Hepatocyte (in vitro differentiated cells): ENCODE measurements at regions not wholly inside any gene's neighbourhood (a gene's known extent, or its start where the extent isn't known, plus 50 kb on each side); places are given as distances from the start of the nearest gene placed in this dataset.

Experiments used
- DNase-seq: peaks from one replicate; pipeline ENCODE4 v3.0.0-alpha.2; 2016; ENCODE audit warnings: low spot score
- H2AFZ ChIP-seq: fragments of 200-600 bp; sonication (generic); 2 replicates; pipeline ENCODE4 v1.6.0; 2016; ENCODE audit warnings: antibody characterized with exemption, mild to moderate bottlenecking
- H3K27ac ChIP-seq: fragments of 200-600 bp; sonication (generic); 2 replicates; pipeline ENCODE4 v1.5.1; 2016; ENCODE audit warnings: mild to moderate bottlenecking
- H3K27me3 ChIP-seq: fragments of 200-600 bp; sonication (generic); 2 replicates; pipeline ENCODE4 v1.6.1; 2016
- H3K36me3 ChIP-seq: fragments of 200-600 bp; sonication (generic); replicated peaks from 2 replicates; pipeline ENCODE4 v1.5.1; 2016; ENCODE audit warnings: low read depth; ENCODE audit not compliant: insufficient read depth
- H3K4me1 ChIP-seq: fragments of 200-600 bp; sonication (generic); 2 replicates; pipeline ENCODE4 v1.5.1; 2016; ENCODE audit warnings: mild to moderate bottlenecking, moderate library complexity; ENCODE audit not compliant: insufficient read depth
- H3K4me2 ChIP-seq: fragments of 200-600 bp; sonication (generic); 2 replicates; pipeline ENCODE4 v1.6.0; 2016
- H3K4me3 ChIP-seq: fragments of 200-600 bp; sonication (generic); 2 replicates; pipeline ENCODE4 v1.5.1; 2016; ENCODE audit warnings: mild to moderate bottlenecking
- H3K79me2 ChIP-seq: fragments of 200-600 bp; sonication (generic); 2 replicates; pipeline ENCODE4 v1.6.0; 2017; ENCODE audit warnings: mild to moderate bottlenecking
- H3K9me2 ChIP-seq: fragments of 200-600 bp; sonication (generic); replicated peaks from 2 replicates; pipeline ENCODE4 v1.6.0; 2017; ENCODE audit warnings: mild to moderate bottlenecking; ENCODE audit not compliant: insufficient read depth
- H3K9me3 ChIP-seq: fragments of 200-600 bp; sonication (generic); 2 replicates; pipeline ENCODE4 v1.5.1; 2016; ENCODE audit warnings: low read depth, mild to moderate bottlenecking
- H4K20me1 ChIP-seq: fragments of 200-600 bp; sonication (generic); 2 replicates; pipeline ENCODE4 v1.6.0; 2016; ENCODE audit warnings: mild to moderate bottlenecking; ENCODE audit not compliant: insufficient read depth, poor library complexity, severe bottlenecking
- EZH2 ChIP-seq: fragments of 200-600 bp; sonication (generic); IDR thresholded peaks from 2 replicates; pipeline ENCODE4 v1.6.1; 2016; ENCODE audit warnings: antibody characterized with exemption, mild to moderate bottlenecking, borderline replicate concordance
- EZH2phosphoT487 ChIP-seq: fragments of 200-600 bp; sonication (generic); IDR thresholded peaks from one replicate; pipeline ENCODE4 v1.6.1; 2018; ENCODE audit warnings: antibody characterized with exemption, mild to moderate bottlenecking, low read depth, moderate library complexity; ENCODE audit not compliant: unreplicated experiment, severe bottlenecking
- WGBS: methylation state at CpG from one replicate; pipeline ENCODE4 v1.1.6; 2016; ENCODE audit warnings: low lambda C conversion rate; ENCODE audit errors: missing lambda C conversion rate; 5-methylcytosine and 5-hydroxymethylcytosine counted together
- TF ChIP-seq, protein P1 (sequence below): fragments of 200-600 bp; sonication (generic); IDR thresholded peaks from 2 replicates; pipeline ENCODE4 v1.5.1; 2016; ENCODE audit warnings: antibody characterized with exemption, mild to moderate bottlenecking; ENCODE audit not compliant: poor library complexity

DNA sequence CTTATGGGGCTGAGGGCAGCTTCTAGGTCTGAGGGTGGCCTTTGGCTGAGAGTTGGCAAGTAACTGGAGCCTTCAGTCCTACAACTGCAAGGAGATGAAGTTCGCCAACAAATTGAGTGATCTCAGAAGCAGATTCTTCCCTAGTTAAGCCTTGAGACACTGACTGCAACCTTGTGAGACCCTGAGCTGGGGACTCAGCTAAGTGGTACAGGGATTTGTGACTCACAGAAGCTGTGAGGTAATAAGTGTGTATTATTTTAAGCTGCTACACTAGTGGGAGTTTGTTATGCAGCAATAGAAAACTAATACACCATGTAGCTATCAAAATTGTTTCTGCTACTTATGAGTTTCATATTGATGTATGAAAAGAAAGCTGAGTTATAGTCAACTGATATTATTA is 279.2 kb downstream of the PIK3R1 start:
- Histone ChIP-seq H3K36me3 (no peaks in the 10 kb centered on the region), H3K27ac (no peak overlapping the region), H3K4me2 (no peak overlapping the region), H3K79me2 (no peaks in the 10 kb centered on the region), H3K4me3 (no peak overlapping the region), H3K27me3 (no peaks in the 10 kb centered on the region), H3K9me3 (no peaks in the 10 kb centered on the region), H4K20me1 (no peaks in the 10 kb centered on the region), H3K4me1 (no peaks in the 10 kb centered on the region), H3K9me2 (no peaks in the 10 kb centered on the region), H2AFZ (no peak overlapping the region)
- no peak for TF ChIP-seq EZH2phosphoT487
- no peak for TF ChIP-seq EZH2
- TF ChIP-seq, protein P1, sequence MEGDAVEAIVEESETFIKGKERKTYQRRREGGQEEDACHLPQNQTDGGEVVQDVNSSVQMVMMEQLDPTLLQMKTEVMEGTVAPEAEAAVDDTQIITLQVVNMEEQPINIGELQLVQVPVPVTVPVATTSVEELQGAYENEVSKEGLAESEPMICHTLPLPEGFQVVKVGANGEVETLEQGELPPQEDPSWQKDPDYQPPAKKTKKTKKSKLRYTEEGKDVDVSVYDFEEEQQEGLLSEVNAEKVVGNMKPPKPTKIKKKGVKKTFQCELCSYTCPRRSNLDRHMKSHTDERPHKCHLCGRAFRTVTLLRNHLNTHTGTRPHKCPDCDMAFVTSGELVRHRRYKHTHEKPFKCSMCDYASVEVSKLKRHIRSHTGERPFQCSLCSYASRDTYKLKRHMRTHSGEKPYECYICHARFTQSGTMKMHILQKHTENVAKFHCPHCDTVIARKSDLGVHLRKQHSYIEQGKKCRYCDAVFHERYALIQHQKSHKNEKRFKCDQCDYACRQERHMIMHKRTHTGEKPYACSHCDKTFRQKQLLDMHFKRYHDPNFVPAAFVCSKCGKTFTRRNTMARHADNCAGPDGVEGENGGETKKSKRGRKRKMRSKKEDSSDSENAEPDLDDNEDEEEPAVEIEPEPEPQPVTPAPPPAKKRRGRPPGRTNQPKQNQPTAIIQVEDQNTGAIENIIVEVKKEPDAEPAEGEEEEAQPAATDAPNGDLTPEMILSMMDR, result no peak
- WGBS, result 100% methylated on average over 1 of the region's 1 CpG
- no peak for DNase-seq

GRCh38 chr5:68499987-68500386 is 284.4 kb downstream of the PIK3R1 start:
- DNase-seq, result no peak
- Histone ChIP-seq H3K9me2 (no peaks in the 10 kb centered on the region), H3K4me1 (no peaks in the 10 kb centered on the region), H3K79me2 (no peaks in the 10 kb centered on the region), H4K20me1 (no peaks in the 10 kb centered on the region), H3K36me3 (no peaks in the 10 kb centered on the region), H2AFZ (no peak overlapping the region), H3K9me3 (no peaks in the 10 kb centered on the region), H3K27me3 (no peaks in the 10 kb centered on the region), H3K4me3 (no peak overlapping the region), H3K27ac (no peak overlapping the region), H3K4me2 (no peak overlapping the region)
- 94% methylated on average over 4 of the region's 4 CpGs for WGBS
- TF ChIP-seq, protein P1, result no peak
- TF ChIP-seq EZH2phosphoT487, result no peak
- TF ChIP-seq EZH2, result no peak

DNA sequence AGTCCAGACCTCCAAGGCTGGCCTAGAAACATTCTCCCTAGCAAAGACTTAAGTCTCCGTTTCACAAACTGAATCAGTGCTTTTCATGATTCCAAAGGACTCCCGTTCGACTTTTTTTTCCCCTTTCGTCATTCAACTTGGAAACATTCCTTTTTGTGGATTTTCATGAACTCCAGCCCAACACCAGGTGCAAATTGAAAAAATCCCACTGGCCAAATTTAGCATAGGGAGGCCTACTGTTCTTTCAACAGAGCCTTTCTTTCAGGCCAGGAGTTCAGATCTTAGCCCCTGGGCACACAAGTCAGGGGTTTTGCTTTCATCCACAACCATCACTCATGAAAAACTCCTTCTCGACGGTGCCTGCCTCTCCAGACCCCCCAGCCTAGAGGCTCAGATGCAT is 285.3 kb downstream of the PIK3R1 start:
- no peaks in the 10 kb centered on the region for H3K9me3 ChIP-seq
- H4K20me1 ChIP-seq, result no peaks in the 10 kb centered on the region
- 68% methylated on average over 6 of the region's 6 CpGs for WGBS
- no peaks in the 10 kb centered on the region for H3K9me2 ChIP-seq
- H3K27me3 ChIP-seq, result no peaks in the 10 kb centered on the region
- no peaks in the 10 kb centered on the region for H3K36me3 ChIP-seq
- H3K4me1 ChIP-seq, result no peaks in the 10 kb centered on the region
- H2AFZ ChIP-seq, result no peak overlapping the region
- no peak overlapping the region for H3K4me3 ChIP-seq
- no peaks in the 10 kb centered on the region for H3K79me2 ChIP-seq
- DNase-seq, result no peak
- no peak overlapping the region for H3K4me2 ChIP-seq
- no peak overlapping the region for H3K27ac ChIP-seq
- TF ChIP-seq EZH2 (no peak), EZH2phosphoT487 (no peak)
- TF ChIP-seq, protein P1, result no peak

- Histone ChIP-seq H2AFZ (no peak overlapping the region), H3K36me3 (no peaks in the 10 kb centered on the region), H3K4me3 (no peak overlapping the region), H3K4me1 (peaks cover 4% of the 10 kb centered on the region), H3K9me2 (no peaks in the 10 kb centered on the region), H3K27me3 (no peaks in the 10 kb centered on the region), H3K79me2 (no peaks in the 10 kb centered on the region), H3K9me3 (no peaks in the 10 kb centered on the region), H3K4me2 (no peak overlapping the region), H3K27ac (no peak overlapping the region), H4K20me1 (no peaks in the 10 kb centered on the region)
- no peak for DNase-seq
- TF ChIP-seq EZH2 (no peak), EZH2phosphoT487 (no peak)
- TF ChIP-seq, protein P1, result no peak
Observed at GRCh38 chr5:68502531-68502930, 287.0 kb downstream of the PIK3R1 start.
